Fibroblast of skin of right quadriceps (primary cell): ENCODE measurements at regions not wholly inside any gene's neighbourhood (a gene's known extent, or its start where the extent isn't known, plus 50 kb on each side); places are given as distances from the start of the nearest gene placed in this dataset.
A peak's percentile ranks its signal among the peaks of the same experiment; 100 is the strongest.

Experiments used
- DNase-seq: peaks from one replicate; pipeline ENCODE4 v3.0.0-alpha.2; 2013

- no peak for DNase-seq
Observed at GRCh38 chr14:104322531-104323366, 184.4 kb downstream of the KIF26A start.

GRCh38 chr14:104323551-104324175 is 185.3 kb downstream of the KIF26A start:
- DNase-seq: no peak

- no peak for DNase-seq
Observed at GRCh38 chr14:104326848-104327247, 188.5 kb downstream of the KIF26A start.

GRCh38 chr14:104328607-104329006 is 190.2 kb downstream of the KIF26A start:
- no peak for DNase-seq

- no peak for DNase-seq
Observed at GRCh38 chr14:104329793-104330192, 191.4 kb downstream of the KIF26A start.

GRCh38 chr14:104331871-104332605 is 193.7 kb downstream of the KIF26A start:
- no peak for DNase-seq

GRCh38 chr14:104332634-104333270 is 194.4 kb downstream of the KIF26A start:
- no peak for DNase-seq

- DNase-seq: no peak
Observed at GRCh38 chr14:104333646-104334423, 195.4 kb downstream of the KIF26A start.

GRCh38 chr14:104334424-104335161 is 196.2 kb downstream of the KIF26A start:
- no peak for DNase-seq

- DNase-seq: no peak
Observed at GRCh38 chr14:104335176-104335575, 196.8 kb downstream of the KIF26A start.

- DNase-seq: no peak
Observed at GRCh38 chr14:104335611-104336010, 197.2 kb downstream of the KIF26A start.

- no peak for DNase-seq
Observed at GRCh38 chr14:104337351-104337750, 199.0 kb downstream of the KIF26A start.

GRCh38 chr14:104339361-104339760 is 201.0 kb downstream of the KIF26A start:
- no peak for DNase-seq

GRCh38 chr14:104339829-104340228 is 201.4 kb downstream of the KIF26A start:
- no peak for DNase-seq

- peak; percentile 18 for DNase-seq
Observed at GRCh38 chr14:104341532-104342434, 203.4 kb downstream of the KIF26A start.

GRCh38 chr14:104342435-104343293 is 204.3 kb downstream of the KIF26A start:
- DNase-seq: no peak

GRCh38 chr14:104343294-104343625 is 204.9 kb downstream of the KIF26A start:
- DNase-seq: no peak

GRCh38 chr14:104343690-104344640 is 205.6 kb downstream of the KIF26A start:
- no peak for DNase-seq
